ENCODE measurements at regions not wholly inside any gene's neighbourhood (a gene's known extent, or its start where the extent isn't known, plus 50 kb on each side); places are given as distances from the start of the nearest gene placed in this dataset.

GRCh38 chr17:65446043-65446442 is 115.4 kb downstream of the AXIN2 start:
- no peak for TF ChIP-seq CTCF (IDR thresholded peaks at IDR 0.05; ENCODE audit: low read length)
- TF ChIP-seq EZH2 (optimal IDR thresholded peaks at IDR 0.05; ENCODE audit: low read depth, low read length): no peak
- TF ChIP-seq EZH2phosphoT487 (IDR thresholded peaks at IDR 0.05; ENCODE audit: low read length): no peak
